B cell (primary cell): ENCODE measurements at regions not wholly inside any gene's neighbourhood (a gene's known extent, or its start where the extent isn't known, plus 50 kb on each side); places are given as distances from the start of the nearest gene placed in this dataset.

Experiments
- ATAC-seq: fragments of 200-7000 bp; cut with Tn5 transposase; one replicate; pipeline ENCODE4 v1.10.0; 2021; ENCODE audit warnings: low read depth, mild to moderate bottlenecking, moderate number of reproducible peaks, moderate library complexity
- CTCF ChIA-PET: fragments of 350-600 bp; sonication (Branson Sonifier 250); formaldehyde crosslinking; loops from one replicate; lab custom pipeline; 2021; ENCODE audit warnings: antibody characterized with exemption, inconsistent platforms; lab: Charles Lee
- POLR2A ChIA-PET: fragments of 350-600 bp; sonication (Branson Sonifier 250); formaldehyde crosslinking; loops from one replicate; lab custom pipeline; 2021; ENCODE audit warnings: antibody characterized with exemption; lab: Charles Lee
- DNase-seq: peaks from one replicate; pipeline ENCODE4 v3.0.0; 2013
- H2AFZ ChIP-seq: 2 replicates; pipeline ENCODE4 v1.6.1; 2012; ENCODE audit warnings: mild to moderate bottlenecking, low read depth, low read length; ENCODE audit not compliant: insufficient read depth, poor library complexity, severe bottlenecking
- H3K27ac ChIP-seq, 2 donors: 1 replicate in 1 of 2; 2 replicates in 1 of 2; pipeline ENCODE4 v1.5.1; 2012 to 2013; ENCODE audit warnings: low read length in 2 of 2, mild to moderate bottlenecking in 2 of 2, moderate library complexity in 1 of 2
- H3K27me3 ChIP-seq, 4 experiments: fragments of 200-600 bp in 1 of 4; sonication (generic) in 1 of 4; replicated peaks in 1 of 4; 1 replicate in 2 of 4; 2 replicates in 2 of 4; pipeline versions ENCODE4 v1.6.1 to v1.7.0; 2013 to 2016; ENCODE audit warnings: low read length in 3 of 4, mild to moderate bottlenecking in 2 of 4, mixed read lengths in 1 of 4, moderate library complexity in 1 of 4; ENCODE audit not compliant: insufficient read depth in 4 of 4, control insufficient read depth in 3 of 4; ENCODE audit errors: control extremely low read depth in 1 of 4
- H3K36me3 ChIP-seq, 2 experiments: replicated peaks in 1 of 2; 1 replicate in 1 of 2; 2 replicates in 1 of 2; pipeline versions ENCODE4 v1.6.1 to v1.7.1; 2013; ENCODE audit warnings: low read length in 1 of 2; ENCODE audit not compliant: insufficient read depth in 2 of 2, control insufficient read depth in 1 of 2; ENCODE audit errors: control extremely low read depth in 1 of 2, extremely low read depth in 1 of 2
- H3K4me1 ChIP-seq, 2 donors: fragments of 200-600 bp in 1 of 2; sonication (generic) in 1 of 2; 1 replicate in 1 of 2; 2 replicates in 1 of 2; pipeline versions ENCODE4 v1.5.1 to v1.6.1; 2013 to 2017; ENCODE audit warnings: low read length in 2 of 2; ENCODE audit not compliant: control insufficient read depth in 2 of 2, insufficient read depth in 2 of 2
- H3K4me2 ChIP-seq: replicated peaks from 2 replicates; pipeline ENCODE3; 2012; ENCODE audit warnings: mild to moderate bottlenecking, low read depth, low read length; ENCODE audit not compliant: poor library complexity, severe bottlenecking
- H3K4me3 ChIP-seq, 5 experiments: fragments of 200-600 bp in 1 of 5; sonication (generic) in 1 of 5; 1 replicate in 3 of 5; 2 replicates in 2 of 5; pipeline versions ENCODE4 v1.5.1 to v1.7.0; 2011 to 2016; ENCODE audit warnings: low read length in 4 of 5, mild to moderate bottlenecking in 4 of 5, low read depth in 2 of 5, control low read depth in 1 of 5, moderate library complexity in 1 of 5; ENCODE audit not compliant: insufficient read depth in 1 of 5; ENCODE audit errors: control extremely low read depth in 1 of 5, extremely low read depth in 1 of 5
- H3K79me2 ChIP-seq: fragments of 200-600 bp; sonication (generic); one replicate; pipeline ENCODE4 v1.6.0; 2016; ENCODE audit warnings: low read length; ENCODE audit not compliant: control insufficient read depth, insufficient read depth
- H3K9ac ChIP-seq: fragments of 200-600 bp; sonication (generic); 2 replicates; pipeline ENCODE4 v1.6.1; 2017; ENCODE audit warnings: mild to moderate bottlenecking, low read length, moderate library complexity
- H3K9me3 ChIP-seq, 3 donors: one replicate each; pipeline versions ENCODE4 v1.6.1 to v1.7.1; 2013; ENCODE audit warnings: low read length in 2 of 3; ENCODE audit not compliant: control insufficient read depth in 2 of 3, insufficient read depth in 1 of 3; ENCODE audit errors: control extremely low read depth in 1 of 3
- H4K20me1 ChIP-seq: 2 replicates; pipeline ENCODE4 v1.6.0; 2012; ENCODE audit warnings: mild to moderate bottlenecking, low read length; ENCODE audit not compliant: insufficient read depth, control insufficient read depth, poor library complexity, severe bottlenecking
- H3K27ac Mint-ChIP-seq: one replicate; pipeline ENCODE4 v1.8.0; 2021; ENCODE audit warnings: mixed read lengths
- H3K27me3 Mint-ChIP-seq: one replicate; pipeline ENCODE4 v1.8.0; 2021; ENCODE audit warnings: mixed read lengths
- H3K4me1 Mint-ChIP-seq: one replicate; pipeline ENCODE4 v1.8.0; 2021; ENCODE audit warnings: mixed read lengths
- H3K4me3 Mint-ChIP-seq: one replicate; pipeline ENCODE4 v1.8.0; 2021; ENCODE audit warnings: mixed read lengths
- H3K9me3 Mint-ChIP-seq: one replicate; pipeline ENCODE4 v1.8.0; 2022; ENCODE audit warnings: mixed read lengths; ENCODE audit not compliant: insufficient read depth
- EZH2 ChIP-seq: IDR thresholded peaks from 2 replicates; pipeline ENCODE4 v1.6.1; 2012; ENCODE audit warnings: borderline replicate concordance, low read depth, mild to moderate bottlenecking, moderate library complexity, low read length; ENCODE audit not compliant: insufficient read depth, poor library complexity, severe bottlenecking
- WGBS: methylation state at CpG from one replicate; pipeline ENCODE4 v1.1.5; 2013; ENCODE audit warnings: missing lambda C conversion rate; ENCODE audit not compliant: insufficient coverage; 5-methylcytosine and 5-hydroxymethylcytosine counted together
- intact Hi-C: fragments of 100-400 bp; cut with micrococcal nuclease; formaldehyde crosslinking; loops from one replicate; pipeline ENCODE4 v1.10.0; 2022
- TF ChIP-seq, protein P1 (sequence below): fragments of 200-600 bp; IDR thresholded peaks from one replicate; pipeline ENCODE4 v1.8.0; 2022; ENCODE audit warnings: antibody characterized with exemption, mild to moderate bottlenecking

DNA sequence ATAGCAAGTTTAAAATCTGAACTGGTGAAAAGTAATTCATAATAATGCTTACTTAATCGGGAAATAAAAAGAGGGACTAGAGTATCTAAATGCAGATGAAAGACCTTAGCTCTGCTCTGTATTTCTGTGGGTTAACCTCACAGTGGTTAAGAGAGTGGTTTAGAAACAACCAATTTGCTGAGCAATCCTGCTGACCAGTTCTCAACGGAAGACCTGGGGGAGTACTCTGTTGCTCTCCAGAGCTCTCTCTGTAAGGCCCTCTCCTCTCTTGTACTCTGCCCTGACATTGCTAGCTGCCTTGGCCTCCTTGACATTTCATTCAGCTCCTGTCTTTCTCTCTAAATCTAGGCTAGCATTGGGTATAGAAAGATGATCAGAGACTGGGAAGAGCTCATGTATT, 1186.6 kb upstream of the SEMA6A start:
- H3K4me3 ChIP-seq = no peak overlapping the region
- H3K4me1 ChIP-seq = no peaks in the 10 kb centered on the region
- ATAC-seq (no peak), DNase-seq (no peak)
- H3K36me3 ChIP-seq = no peaks in the 10 kb centered on the region
- H3K27me3 ChIP-seq = no peaks in the 10 kb centered on the region
- H4K20me1 ChIP-seq = no peaks in the 10 kb centered on the region
- no peaks in the 10 kb centered on the region for H3K9me3 ChIP-seq
- Mint-ChIP-seq H3K4me3 (no peak overlapping the region), H3K9me3 (no peaks in the 10 kb centered on the region), H3K4me1 (no peaks in the 10 kb centered on the region), H3K27me3 (no peaks in the 10 kb centered on the region), H3K27ac (no peak overlapping the region)
- no peaks in the 10 kb centered on the region for H3K79me2 ChIP-seq
- CTCF ChIA-PET = no interaction called here
- H3K9ac ChIP-seq = no peak overlapping the region
- intact Hi-C loops = no loop called here
- TF ChIP-seq EZH2 = no peak
- TF ChIP-seq, protein P1, sequence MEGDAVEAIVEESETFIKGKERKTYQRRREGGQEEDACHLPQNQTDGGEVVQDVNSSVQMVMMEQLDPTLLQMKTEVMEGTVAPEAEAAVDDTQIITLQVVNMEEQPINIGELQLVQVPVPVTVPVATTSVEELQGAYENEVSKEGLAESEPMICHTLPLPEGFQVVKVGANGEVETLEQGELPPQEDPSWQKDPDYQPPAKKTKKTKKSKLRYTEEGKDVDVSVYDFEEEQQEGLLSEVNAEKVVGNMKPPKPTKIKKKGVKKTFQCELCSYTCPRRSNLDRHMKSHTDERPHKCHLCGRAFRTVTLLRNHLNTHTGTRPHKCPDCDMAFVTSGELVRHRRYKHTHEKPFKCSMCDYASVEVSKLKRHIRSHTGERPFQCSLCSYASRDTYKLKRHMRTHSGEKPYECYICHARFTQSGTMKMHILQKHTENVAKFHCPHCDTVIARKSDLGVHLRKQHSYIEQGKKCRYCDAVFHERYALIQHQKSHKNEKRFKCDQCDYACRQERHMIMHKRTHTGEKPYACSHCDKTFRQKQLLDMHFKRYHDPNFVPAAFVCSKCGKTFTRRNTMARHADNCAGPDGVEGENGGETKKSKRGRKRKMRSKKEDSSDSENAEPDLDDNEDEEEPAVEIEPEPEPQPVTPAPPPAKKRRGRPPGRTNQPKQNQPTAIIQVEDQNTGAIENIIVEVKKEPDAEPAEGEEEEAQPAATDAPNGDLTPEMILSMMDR = no peak
- POLR2A ChIA-PET = no interaction called here
- H3K4me2 ChIP-seq = no peak overlapping the region
- no peak overlapping the region for H2AFZ ChIP-seq
- no CpG with 5 or more reads among the region's 2 CpGs for WGBS
- H3K27ac ChIP-seq = no peak overlapping the region

DNA sequence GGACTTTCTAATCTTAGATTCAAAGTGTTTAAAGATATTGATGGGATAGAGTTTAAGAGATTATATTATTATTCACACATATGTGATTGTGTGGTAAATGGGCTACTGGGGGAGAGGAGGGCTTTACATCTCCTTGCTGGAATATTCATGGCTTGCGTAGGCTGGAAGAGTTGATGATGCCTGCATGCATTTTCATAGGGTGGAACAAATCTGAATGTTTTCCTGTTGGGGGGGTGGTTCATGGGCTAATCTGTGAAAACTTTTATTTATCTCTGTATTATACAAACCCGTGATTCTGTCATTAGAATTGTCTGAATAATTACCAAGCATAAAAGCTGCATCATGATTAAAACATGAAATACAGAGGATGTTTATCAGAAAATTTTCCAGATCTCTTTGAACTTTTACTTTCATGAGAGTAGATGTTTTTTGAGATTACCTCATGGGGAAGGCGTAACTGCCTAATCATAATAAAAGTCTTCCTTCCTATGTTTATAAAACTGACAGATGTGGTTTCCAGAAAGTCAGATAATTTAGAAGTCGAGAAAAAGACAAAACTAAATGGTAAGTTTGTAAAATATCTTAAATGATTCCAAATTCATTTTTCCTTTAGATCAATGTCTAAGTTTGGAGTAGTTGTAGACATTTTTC, 1185.4 kb upstream of the SEMA6A start:
- POLR2A ChIA-PET = no interaction called here
- H3K79me2 ChIP-seq = no peaks in the 10 kb centered on the region
- WGBS = no CpG with 5 or more reads among the region's 4 CpGs

More for the DNA sequence above, 1185.4 kb upstream of the SEMA6A start:
- Histone ChIP-seq H3K9ac (no peak overlapping the region), H4K20me1 (no peaks in the 10 kb centered on the region), H3K27me3 (no peaks in the 10 kb centered on the region), H3K4me2 (no peak overlapping the region), H3K27ac (no peak overlapping the region), H3K9me3 (no peaks in the 10 kb centered on the region), H3K4me1 (no peaks in the 10 kb centered on the region), H3K4me3 (no peak overlapping the region), H2AFZ (no peak overlapping the region), H3K36me3 (no peaks in the 10 kb centered on the region)
- H3K9me3 Mint-ChIP-seq = no peaks in the 10 kb centered on the region
- CTCF ChIA-PET = no interaction called here
- DNase-seq = no peak
- no peak for ATAC-seq
- H3K27me3 Mint-ChIP-seq = no peaks in the 10 kb centered on the region
- H3K4me1 Mint-ChIP-seq = no peaks in the 10 kb centered on the region
- intact Hi-C loops = no loop called here
- no peak for TF ChIP-seq EZH2
- TF ChIP-seq, protein P1 = no peak
- no peak overlapping the region for H3K27ac Mint-ChIP-seq
- no peak overlapping the region for H3K4me3 Mint-ChIP-seq
